ENCODE measurements at regions not wholly inside any gene's neighbourhood (a gene's known extent, or its start where the extent isn't known, plus 50 kb on each side); places are given as distances from the start of the nearest gene placed in this dataset.

GRCh38 chr11:113542420-113542819 lies 67.2 kb upstream of the DRD2 start:
- H3K27me3 ChIP-seq (ENCODE audit: insufficient read depth, low read length, poor library complexity, severe bottlenecking): no peaks in the 10 kb centered on the region
- no peak overlapping the region for H3K9ac ChIP-seq (ENCODE audit: low read depth, low read length, poor library complexity, severe bottlenecking)
- no peaks in the 10 kb centered on the region for H3K4me1 ChIP-seq (ENCODE audit: insufficient read depth, low read length, poor library complexity, severe bottlenecking)
- H3K4me2 ChIP-seq (ENCODE audit: low read depth, low read length, poor library complexity, severe bottlenecking): no peak overlapping the region
- H3K36me3 ChIP-seq (ENCODE audit: insufficient read depth, low read length): no peaks in the 10 kb centered on the region
- no peak overlapping the region for H3K4me3 ChIP-seq (ENCODE audit: low read length, poor library complexity, severe bottlenecking)
- TF ChIP-seq CTCF (conservative IDR thresholded peaks at IDR 0.05; ENCODE audit: low read length) (no peak), EZH2phosphoT487 (IDR thresholded peaks at IDR 0.05; ENCODE audit: borderline replicate concordance) (no peak)
- H3K9me2 ChIP-seq (replicated peaks; ENCODE audit: low read depth, low read length): no peaks in the 10 kb centered on the region
- H3K9me3 ChIP-seq (ENCODE audit: insufficient read depth, low read depth, low read length): no peaks in the 10 kb centered on the region
- H3K79me2 ChIP-seq (ENCODE audit: insufficient read depth, low read length): no peaks in the 10 kb centered on the region
- no peaks in the 10 kb centered on the region for H4K20me1 ChIP-seq (ENCODE audit: insufficient read depth, low read length, poor library complexity, severe bottlenecking)
- H3F3A ChIP-seq (ENCODE audit: low read depth): no peaks in the 10 kb centered on the region
- no peak overlapping the region for H2AFZ ChIP-seq (ENCODE audit: low read length)

- Histone ChIP-seq H3K9ac (ENCODE audit: low read depth, low read length, poor library complexity, severe bottlenecking) (no peak overlapping the region), H3K79me2 (ENCODE audit: insufficient read depth, low read length) (no peaks in the 10 kb centered on the region), H3K4me2 (ENCODE audit: low read depth, low read length, poor library complexity, severe bottlenecking) (no peak overlapping the region), H3K9me2 (replicated peaks; ENCODE audit: low read depth, low read length) (no peaks in the 10 kb centered on the region), H3K4me1 (ENCODE audit: insufficient read depth, low read length, poor library complexity, severe bottlenecking) (no peaks in the 10 kb centered on the region), H2AFZ (ENCODE audit: low read length) (no peak overlapping the region), H3K36me3 (ENCODE audit: insufficient read depth, low read length) (no peaks in the 10 kb centered on the region), H4K20me1 (ENCODE audit: insufficient read depth, low read length, poor library complexity, severe bottlenecking) (no peaks in the 10 kb centered on the region), H3F3A (ENCODE audit: low read depth) (no peaks in the 10 kb centered on the region), H3K4me3 (ENCODE audit: low read length, poor library complexity, severe bottlenecking) (no peak overlapping the region), H3K9me3 (ENCODE audit: insufficient read depth, low read depth, low read length) (no peaks in the 10 kb centered on the region), H3K27me3 (ENCODE audit: insufficient read depth, low read length, poor library complexity, severe bottlenecking) (no peaks in the 10 kb centered on the region)
- no peak for TF ChIP-seq CTCF (conservative IDR thresholded peaks at IDR 0.05; ENCODE audit: low read length)
- no peak for TF ChIP-seq EZH2phosphoT487 (IDR thresholded peaks at IDR 0.05; ENCODE audit: borderline replicate concordance)
These were observed 65.5 kb upstream of the DRD2 start for GRCh38 chr11:113540416-113541330.

- Histone ChIP-seq H3K9me3 (ENCODE audit: insufficient read depth, low read depth, low read length) (no peaks in the 10 kb centered on the region), H3K36me3 (ENCODE audit: insufficient read depth, low read length) (no peaks in the 10 kb centered on the region), H3K4me2 (ENCODE audit: low read depth, low read length, poor library complexity, severe bottlenecking) (no peak overlapping the region), H3F3A (ENCODE audit: low read depth) (no peaks in the 10 kb centered on the region), H2AFZ (ENCODE audit: low read length) (no peak overlapping the region), H3K4me1 (ENCODE audit: insufficient read depth, low read length, poor library complexity, severe bottlenecking) (no peaks in the 10 kb centered on the region), H3K79me2 (ENCODE audit: insufficient read depth, low read length) (no peaks in the 10 kb centered on the region), H3K4me3 (ENCODE audit: low read length, poor library complexity, severe bottlenecking) (no peak overlapping the region), H4K20me1 (ENCODE audit: insufficient read depth, low read length, poor library complexity, severe bottlenecking) (no peaks in the 10 kb centered on the region), H3K9me2 (replicated peaks; ENCODE audit: low read depth, low read length) (no peaks in the 10 kb centered on the region), H3K27me3 (ENCODE audit: insufficient read depth, low read length, poor library complexity, severe bottlenecking) (no peaks in the 10 kb centered on the region), H3K9ac (ENCODE audit: low read depth, low read length, poor library complexity, severe bottlenecking) (no peak overlapping the region)
- no peak for TF ChIP-seq CTCF (conservative IDR thresholded peaks at IDR 0.05; ENCODE audit: low read length)
- TF ChIP-seq EZH2phosphoT487 (IDR thresholded peaks at IDR 0.05; ENCODE audit: borderline replicate concordance): no peak
These were observed 63.5 kb upstream of the DRD2 start for GRCh38 chr11:113538451-113539412.

All from Loucy (cell line).